Chondrocyte (in vitro differentiated cells): ENCODE measurements at regions not wholly inside any gene's neighbourhood (a gene's known extent, or its start where the extent isn't known, plus 50 kb on each side); places are given as distances from the start of the nearest gene placed in this dataset.

ENCODE experiments used
- DNase-seq: peaks from one replicate; pipeline ENCODE4 v3.0.0; 2021; ENCODE audit warnings: mixed read lengths, low spot score
- H3K27ac Mint-ChIP-seq: one replicate; pipeline ENCODE4 v1.8.0; 2021; ENCODE audit warnings: mild to moderate bottlenecking, moderate library complexity, mixed read lengths; ENCODE audit not compliant: unreplicated experiment
- H3K27me3 Mint-ChIP-seq: 2 replicates; pipeline ENCODE4 v1.8.0; 2021; ENCODE audit warnings: low read depth, mixed read lengths
- H3K36me3 Mint-ChIP-seq: 2 replicates; pipeline ENCODE4 v1.8.0; 2021; ENCODE audit warnings: low read depth, mixed read lengths
- H3K4me1 Mint-ChIP-seq: 2 replicates; pipeline ENCODE4 v1.8.0; 2021; ENCODE audit warnings: low read depth, mild to moderate bottlenecking, mixed read lengths
- H3K4me3 Mint-ChIP-seq: one replicate; pipeline ENCODE4 v1.8.0; 2021; ENCODE audit warnings: mild to moderate bottlenecking, moderate library complexity, mixed read lengths; ENCODE audit not compliant: unreplicated experiment
- H3K9me3 Mint-ChIP-seq: 2 replicates; pipeline ENCODE4 v1.8.0; 2021; ENCODE audit warnings: low read depth, mixed read lengths
- TF ChIP-seq, protein P1 (sequence below): fragments of 200-600 bp; sonication (generic); IDR thresholded peaks from 2 replicates; pipeline ENCODE4 v1.5.0; 2021; ENCODE audit warnings: antibody characterized with exemption, mild to moderate bottlenecking, moderate library complexity

DNA sequence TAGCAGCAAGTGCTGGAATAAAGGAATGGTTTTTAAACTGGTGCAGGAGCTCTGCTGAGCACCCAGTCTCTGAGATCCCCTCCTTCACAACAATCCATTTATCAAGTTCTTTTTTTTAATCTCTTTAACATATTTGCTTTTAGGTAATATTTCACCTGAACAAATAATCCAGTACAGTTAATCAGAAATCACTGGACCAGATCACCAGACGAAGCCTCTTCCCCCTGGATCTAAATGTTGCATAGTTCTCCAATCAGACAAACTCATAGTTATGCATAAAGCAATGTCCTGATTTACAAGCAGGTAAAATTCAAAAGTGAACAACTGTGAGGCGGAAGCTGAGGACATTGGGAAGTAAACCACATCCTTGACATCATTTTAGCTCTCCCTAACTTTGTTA lies 657.7 kb upstream of the RORB start:
- no peak overlapping the region for H3K4me3 Mint-ChIP-seq
- no peaks in the 10 kb centered on the region for H3K9me3 Mint-ChIP-seq
- peaks cover 6% of the 10 kb centered on the region for H3K27me3 Mint-ChIP-seq
- no peaks in the 10 kb centered on the region for H3K4me1 Mint-ChIP-seq
- TF ChIP-seq, protein P1, sequence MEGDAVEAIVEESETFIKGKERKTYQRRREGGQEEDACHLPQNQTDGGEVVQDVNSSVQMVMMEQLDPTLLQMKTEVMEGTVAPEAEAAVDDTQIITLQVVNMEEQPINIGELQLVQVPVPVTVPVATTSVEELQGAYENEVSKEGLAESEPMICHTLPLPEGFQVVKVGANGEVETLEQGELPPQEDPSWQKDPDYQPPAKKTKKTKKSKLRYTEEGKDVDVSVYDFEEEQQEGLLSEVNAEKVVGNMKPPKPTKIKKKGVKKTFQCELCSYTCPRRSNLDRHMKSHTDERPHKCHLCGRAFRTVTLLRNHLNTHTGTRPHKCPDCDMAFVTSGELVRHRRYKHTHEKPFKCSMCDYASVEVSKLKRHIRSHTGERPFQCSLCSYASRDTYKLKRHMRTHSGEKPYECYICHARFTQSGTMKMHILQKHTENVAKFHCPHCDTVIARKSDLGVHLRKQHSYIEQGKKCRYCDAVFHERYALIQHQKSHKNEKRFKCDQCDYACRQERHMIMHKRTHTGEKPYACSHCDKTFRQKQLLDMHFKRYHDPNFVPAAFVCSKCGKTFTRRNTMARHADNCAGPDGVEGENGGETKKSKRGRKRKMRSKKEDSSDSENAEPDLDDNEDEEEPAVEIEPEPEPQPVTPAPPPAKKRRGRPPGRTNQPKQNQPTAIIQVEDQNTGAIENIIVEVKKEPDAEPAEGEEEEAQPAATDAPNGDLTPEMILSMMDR = no peak
- no peak for DNase-seq
- no peaks in the 10 kb centered on the region for H3K36me3 Mint-ChIP-seq
- H3K27ac Mint-ChIP-seq = no peak overlapping the region

DNA sequence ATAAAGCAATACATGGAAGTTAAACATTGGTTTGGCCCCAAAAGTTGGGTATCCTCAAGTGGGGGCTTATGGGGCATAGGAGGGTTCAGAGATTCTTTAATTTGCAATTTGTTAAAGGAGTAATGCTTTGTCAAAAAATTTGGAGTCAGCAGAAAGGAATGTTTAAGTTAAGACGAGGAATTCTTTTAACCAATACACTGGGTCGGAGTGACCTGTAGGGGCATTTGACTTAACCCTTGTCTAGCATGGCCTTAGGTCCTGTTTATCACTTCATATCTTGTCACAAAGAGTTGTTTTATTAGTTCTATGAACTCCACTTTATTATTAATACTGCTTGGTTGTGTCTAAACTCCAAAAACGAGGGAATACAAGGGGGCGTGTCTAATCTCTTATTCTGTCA lies 656.1 kb upstream of the RORB start:
- no peaks in the 10 kb centered on the region for H3K9me3 Mint-ChIP-seq
- H3K4me1 Mint-ChIP-seq = no peaks in the 10 kb centered on the region
- no peak for DNase-seq
- no peak overlapping the region for H3K27ac Mint-ChIP-seq
- TF ChIP-seq, protein P1 = no peak
- H3K27me3 Mint-ChIP-seq = peaks cover 10% of the 10 kb centered on the region
- no peaks in the 10 kb centered on the region for H3K36me3 Mint-ChIP-seq
- H3K4me3 Mint-ChIP-seq = no peak overlapping the region

DNA sequence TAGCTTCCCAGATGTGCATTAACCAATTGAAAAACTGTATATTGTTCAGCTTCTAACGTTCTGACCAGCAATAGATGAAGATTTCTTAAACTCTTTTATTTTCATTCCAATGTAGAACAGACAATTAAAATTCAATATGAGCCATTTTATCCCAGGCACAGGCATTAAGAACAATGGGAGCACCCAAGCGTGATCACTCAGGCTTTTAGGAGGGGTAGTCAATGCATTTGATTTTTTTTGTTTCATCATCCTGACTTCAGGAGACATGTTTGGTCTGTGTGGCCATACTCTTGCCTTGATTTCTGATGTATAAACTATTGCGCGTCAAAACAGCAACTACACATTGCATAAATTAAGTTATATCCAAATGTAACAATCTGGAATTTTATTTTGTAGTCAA lies 653.0 kb upstream of the RORB start:
- no peak for DNase-seq
- Mint-ChIP-seq H3K4me3 (no peak overlapping the region), H3K36me3 (no peaks in the 10 kb centered on the region), H3K27ac (no peak overlapping the region), H3K27me3 (peaks cover 10% of the 10 kb centered on the region), H3K4me1 (no peaks in the 10 kb centered on the region), H3K9me3 (no peaks in the 10 kb centered on the region)
- TF ChIP-seq, protein P1 = no peak

DNA sequence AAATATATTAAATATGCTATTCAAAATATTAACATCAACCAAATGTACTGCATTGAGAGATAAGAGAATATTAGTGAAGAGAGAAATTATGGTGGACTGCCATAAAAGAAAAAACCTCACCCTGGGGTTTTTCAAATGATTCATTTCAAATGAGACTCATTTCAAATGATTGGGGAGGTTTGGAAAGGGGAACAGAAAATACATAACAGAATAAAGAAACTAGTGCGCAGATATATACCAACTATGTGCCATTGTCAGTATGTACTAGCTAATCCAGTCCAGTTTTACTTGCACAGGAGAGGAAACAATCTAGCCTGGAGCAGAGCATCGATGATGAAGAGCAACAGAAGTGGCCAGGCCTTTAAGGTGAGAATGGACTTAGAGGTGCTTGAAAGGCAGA lies 651.6 kb upstream of the RORB start:
- TF ChIP-seq, protein P1 = no peak
- Mint-ChIP-seq H3K4me3 (no peak overlapping the region), H3K27ac (no peak overlapping the region), H3K27me3 (peaks cover 5% of the 10 kb centered on the region), H3K36me3 (no peaks in the 10 kb centered on the region), H3K9me3 (no peaks in the 10 kb centered on the region), H3K4me1 (no peaks in the 10 kb centered on the region)
- DNase-seq = no peak

DNA sequence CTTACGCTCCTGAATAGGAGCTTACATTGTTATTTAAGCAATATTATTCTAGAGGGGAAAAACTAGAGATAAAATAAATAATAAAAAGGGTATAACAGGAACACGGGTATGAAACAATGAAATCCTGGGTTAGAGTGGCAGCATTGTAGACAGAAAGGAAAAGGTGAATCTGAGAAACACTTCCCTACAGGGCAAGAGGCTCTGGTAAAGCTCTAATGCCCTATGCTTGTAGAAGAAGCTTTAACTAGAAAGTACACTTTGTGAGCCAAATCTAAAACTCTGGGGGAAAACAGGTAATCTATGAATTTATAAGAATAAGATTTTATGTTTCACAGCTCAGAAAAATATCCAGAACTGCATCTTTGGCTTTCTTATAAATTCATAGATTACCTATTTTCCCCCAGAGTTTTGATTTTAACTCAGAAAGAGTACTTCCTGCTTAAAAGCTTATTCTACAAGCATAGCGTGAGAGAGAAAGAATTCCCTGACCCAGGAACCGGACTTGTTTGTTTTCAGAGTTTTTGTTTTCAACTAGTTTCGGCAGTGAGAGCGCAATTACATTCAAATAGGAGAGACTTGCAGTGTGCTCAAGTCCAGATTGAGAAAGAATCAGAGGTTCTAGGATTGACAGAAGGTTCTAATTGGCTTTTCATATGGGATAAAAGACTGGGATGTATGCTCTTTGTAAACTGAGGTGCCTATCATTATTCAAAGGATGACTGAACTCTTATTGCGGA lies 651.0 kb upstream of the RORB start:
- H3K4me1 Mint-ChIP-seq = no peaks in the 10 kb centered on the region
- no peaks in the 10 kb centered on the region for H3K36me3 Mint-ChIP-seq
- DNase-seq = no peak
- peaks cover 3% of the 10 kb centered on the region for H3K9me3 Mint-ChIP-seq
- TF ChIP-seq, protein P1 = no peak
- no peak overlapping the region for H3K27ac Mint-ChIP-seq
- H3K4me3 Mint-ChIP-seq = no peak overlapping the region
- peaks cover 5% of the 10 kb centered on the region for H3K27me3 Mint-ChIP-seq
